ENCODE measurements at regions not wholly inside any gene's neighbourhood (a gene's known extent, or its start where the extent isn't known, plus 50 kb on each side); places are given as distances from the start of the nearest gene placed in this dataset.

DNA sequence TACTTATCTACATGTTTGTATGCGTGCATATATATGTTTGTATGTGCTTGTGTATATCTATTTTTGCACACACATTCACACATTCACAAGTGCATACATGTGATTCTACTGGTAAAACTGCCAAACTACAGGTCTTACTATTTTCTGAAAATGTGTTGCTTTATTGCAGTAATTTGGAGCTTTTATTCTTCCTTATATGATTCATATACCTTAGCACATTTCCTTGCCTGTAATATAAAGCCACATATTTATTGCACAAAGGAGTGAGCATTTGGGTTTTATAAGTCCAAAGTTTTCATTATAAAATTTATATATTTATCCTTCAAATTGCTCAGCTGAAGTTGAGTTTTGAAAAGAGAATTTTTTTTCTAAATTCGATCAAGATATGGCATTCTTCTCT, 1120.4 kb upstream of the PCDH9 start:
- ChIA-PET CTCF (interaction anchor here (0.6 kb wide), 1 partner anchor 50 kb away, joined by 3 read pairs; no protein-coding TSS in a partner anchor), POLR2A (no interaction called here)
- no peak for DNase-seq (ENCODE audit: low read depth)
- no peaks in the 10 kb centered on the region for H3K36me3 ChIP-seq (ENCODE audit: control insufficient read depth, insufficient read depth, low read length)
- TF ChIP-seq, protein P1, sequence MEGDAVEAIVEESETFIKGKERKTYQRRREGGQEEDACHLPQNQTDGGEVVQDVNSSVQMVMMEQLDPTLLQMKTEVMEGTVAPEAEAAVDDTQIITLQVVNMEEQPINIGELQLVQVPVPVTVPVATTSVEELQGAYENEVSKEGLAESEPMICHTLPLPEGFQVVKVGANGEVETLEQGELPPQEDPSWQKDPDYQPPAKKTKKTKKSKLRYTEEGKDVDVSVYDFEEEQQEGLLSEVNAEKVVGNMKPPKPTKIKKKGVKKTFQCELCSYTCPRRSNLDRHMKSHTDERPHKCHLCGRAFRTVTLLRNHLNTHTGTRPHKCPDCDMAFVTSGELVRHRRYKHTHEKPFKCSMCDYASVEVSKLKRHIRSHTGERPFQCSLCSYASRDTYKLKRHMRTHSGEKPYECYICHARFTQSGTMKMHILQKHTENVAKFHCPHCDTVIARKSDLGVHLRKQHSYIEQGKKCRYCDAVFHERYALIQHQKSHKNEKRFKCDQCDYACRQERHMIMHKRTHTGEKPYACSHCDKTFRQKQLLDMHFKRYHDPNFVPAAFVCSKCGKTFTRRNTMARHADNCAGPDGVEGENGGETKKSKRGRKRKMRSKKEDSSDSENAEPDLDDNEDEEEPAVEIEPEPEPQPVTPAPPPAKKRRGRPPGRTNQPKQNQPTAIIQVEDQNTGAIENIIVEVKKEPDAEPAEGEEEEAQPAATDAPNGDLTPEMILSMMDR (IDR thresholded peaks at IDR 0.05; ENCODE audit: insufficient read depth, low read depth, low read length), result no peak
- H3K27me3 ChIP-seq (ENCODE audit: control insufficient read depth, insufficient read depth, low read length), result no peaks in the 10 kb centered on the region
- no peak overlapping the region for H3K4me3 ChIP-seq (ENCODE audit: low read depth, low read length)

DNA sequence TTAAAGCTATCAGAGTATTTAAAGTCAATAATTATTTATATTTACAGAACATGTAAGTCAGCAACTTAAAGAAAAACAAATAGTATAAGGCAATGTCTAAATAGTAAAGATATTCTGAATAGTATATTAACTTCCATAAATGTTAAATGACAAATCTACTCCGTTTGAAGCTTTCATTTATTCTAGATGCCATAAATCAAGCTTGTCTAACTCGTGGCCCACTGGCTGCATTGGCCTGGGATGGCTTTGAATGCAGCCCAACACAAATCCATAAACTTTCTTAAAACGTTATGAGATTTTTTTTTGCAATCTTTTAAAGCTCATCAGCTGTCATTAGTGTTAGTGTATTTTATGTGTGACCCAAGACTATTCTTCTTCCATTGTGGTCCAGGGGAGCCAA, 1117.1 kb upstream of the PCDH9 start:
- TF ChIP-seq, protein P1 (IDR thresholded peaks at IDR 0.05; ENCODE audit: insufficient read depth, low read depth, low read length), result no peak
- Histone ChIP-seq H3K36me3 (ENCODE audit: control insufficient read depth, insufficient read depth, low read length) (no peaks in the 10 kb centered on the region), H3K4me3 (ENCODE audit: low read depth, low read length) (no peak overlapping the region), H3K27me3 (ENCODE audit: control insufficient read depth, insufficient read depth, low read length) (no peaks in the 10 kb centered on the region)
- ChIA-PET CTCF (no interaction called here), POLR2A (no interaction called here)
- no peak for DNase-seq (ENCODE audit: low read depth)

DNA sequence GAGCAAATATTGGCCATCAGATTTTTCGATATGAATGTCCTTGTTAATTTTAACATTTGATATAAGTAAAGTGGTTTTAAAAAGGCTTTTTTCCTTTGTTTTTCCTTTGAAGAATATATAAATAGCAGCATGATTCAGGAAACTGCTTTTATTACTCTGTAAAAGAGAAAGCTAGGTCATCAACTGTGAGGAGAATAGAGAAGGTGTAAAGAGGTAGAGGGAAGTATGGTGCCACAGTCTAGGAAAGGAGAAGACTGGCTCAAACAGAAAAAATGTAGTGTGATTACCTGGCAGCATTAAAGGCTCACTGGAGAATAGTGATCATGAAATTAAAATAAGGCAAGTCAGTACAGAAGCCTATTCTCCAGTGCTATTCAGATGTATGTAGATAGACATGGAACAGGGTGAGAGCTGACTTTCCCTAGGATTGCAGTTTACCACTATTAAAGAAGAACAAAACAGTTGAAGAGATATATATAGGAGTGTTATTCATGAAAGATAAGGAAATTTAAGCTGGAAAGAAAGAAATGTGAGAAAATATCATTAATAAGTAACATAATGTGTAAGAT, 1115.9 kb upstream of the PCDH9 start:
- TF ChIP-seq, protein P1 (IDR thresholded peaks at IDR 0.05; ENCODE audit: insufficient read depth, low read depth, low read length), result no peak
- H3K27me3 ChIP-seq (ENCODE audit: control insufficient read depth, insufficient read depth, low read length), result no peaks in the 10 kb centered on the region
- no peak for DNase-seq (ENCODE audit: low read depth)
- ChIA-PET POLR2A (no interaction called here), CTCF (no interaction called here)
- no peaks in the 10 kb centered on the region for H3K36me3 ChIP-seq (ENCODE audit: control insufficient read depth, insufficient read depth, low read length)
- H3K4me3 ChIP-seq (ENCODE audit: low read depth, low read length), result no peak overlapping the region

DNA sequence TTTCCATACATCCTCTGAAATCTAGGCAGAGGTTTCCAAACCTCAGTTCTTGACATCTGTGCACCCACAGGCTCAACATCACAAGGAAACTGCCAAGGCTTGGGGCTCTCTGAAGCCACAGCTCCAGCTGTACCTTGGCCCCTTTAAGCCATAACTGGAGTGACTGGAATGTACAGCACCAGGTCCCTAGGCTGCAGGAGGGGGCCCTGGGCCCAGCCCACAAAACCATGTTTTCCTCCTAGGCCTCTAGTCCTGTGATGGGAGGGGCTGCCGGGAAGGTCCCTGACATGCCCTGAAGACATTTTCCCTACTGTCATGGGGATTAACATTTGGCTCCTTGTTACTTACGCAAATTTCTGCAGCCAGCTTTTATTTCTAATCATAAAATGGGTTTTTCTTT, 1093.0 kb upstream of the PCDH9 start:
- no peak overlapping the region for H3K4me3 ChIP-seq (ENCODE audit: low read depth, low read length)
- POLR2A ChIA-PET, result no interaction called here
- H3K27me3 ChIP-seq (ENCODE audit: control insufficient read depth, insufficient read depth, low read length), result no peaks in the 10 kb centered on the region
- TF ChIP-seq, protein P1 (IDR thresholded peaks at IDR 0.05; ENCODE audit: insufficient read depth, low read depth, low read length), result no peak
- CTCF ChIA-PET, result no interaction called here
- H3K36me3 ChIP-seq (ENCODE audit: control insufficient read depth, insufficient read depth, low read length), result no peaks in the 10 kb centered on the region
- DNase-seq (ENCODE audit: low read depth), result no peak

DNA sequence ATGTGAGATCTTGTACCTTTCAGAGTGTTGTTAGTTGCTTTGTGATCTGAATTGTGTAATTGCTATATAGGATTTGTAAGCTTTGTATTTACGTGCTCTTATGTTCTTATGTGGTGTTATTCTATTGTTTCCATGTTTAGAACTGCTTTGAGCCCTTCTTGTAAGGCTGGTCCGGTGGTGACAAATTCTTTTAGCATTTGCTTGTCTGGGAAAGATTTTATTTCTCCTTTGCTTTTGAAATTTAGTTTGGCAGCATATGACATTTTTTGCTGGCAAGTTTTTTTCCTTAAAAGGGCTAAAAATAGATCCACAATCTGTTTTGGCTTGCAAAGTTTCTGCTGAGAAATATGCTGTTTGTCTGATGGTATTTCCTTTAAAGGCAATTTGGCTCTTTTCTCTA, 1089.2 kb upstream of the PCDH9 start:
- Histone ChIP-seq H3K4me3 (ENCODE audit: low read depth, low read length) (no peak overlapping the region), H3K27me3 (ENCODE audit: control insufficient read depth, insufficient read depth, low read length) (no peaks in the 10 kb centered on the region), H3K36me3 (ENCODE audit: control insufficient read depth, insufficient read depth, low read length) (no peaks in the 10 kb centered on the region)
- POLR2A ChIA-PET, result no interaction called here
- TF ChIP-seq, protein P1 (IDR thresholded peaks at IDR 0.05; ENCODE audit: insufficient read depth, low read depth, low read length), result no peak
- DNase-seq (ENCODE audit: low read depth), result no peak
- CTCF ChIA-PET, result no interaction called here

Data from BJ (cell line).